KOPT-K1 (cell line): ENCODE measurements at regions not wholly inside any gene's neighbourhood (a gene's known extent, or its start where the extent isn't known, plus 50 kb on each side); places are given as distances from the start of the nearest gene placed in this dataset.

Source experiments
- H3K27ac ChIP-seq: fragments of 200-600 bp; sonication (generic); 2 replicates; pipeline ENCODE4 v1.5.1; 2016; ENCODE audit warnings: antibody characterized with exemption, mild to moderate bottlenecking, low read depth, low read length; ENCODE audit not compliant: poor library complexity, severe bottlenecking
- H3K36me3 ChIP-seq: fragments of 200-600 bp; sonication (generic); 2 replicates; pipeline ENCODE4 v1.5.1; 2017; ENCODE audit warnings: antibody characterized with exemption, mild to moderate bottlenecking, low read length, moderate library complexity; ENCODE audit not compliant: insufficient read depth
- H3K9me3 ChIP-seq: fragments of 200-600 bp; sonication (generic); 2 replicates; pipeline ENCODE4 v1.5.1; 2017; ENCODE audit warnings: antibody characterized with exemption, low read length, mild to moderate bottlenecking; ENCODE audit not compliant: insufficient read depth, poor library complexity, severe bottlenecking

DNA sequence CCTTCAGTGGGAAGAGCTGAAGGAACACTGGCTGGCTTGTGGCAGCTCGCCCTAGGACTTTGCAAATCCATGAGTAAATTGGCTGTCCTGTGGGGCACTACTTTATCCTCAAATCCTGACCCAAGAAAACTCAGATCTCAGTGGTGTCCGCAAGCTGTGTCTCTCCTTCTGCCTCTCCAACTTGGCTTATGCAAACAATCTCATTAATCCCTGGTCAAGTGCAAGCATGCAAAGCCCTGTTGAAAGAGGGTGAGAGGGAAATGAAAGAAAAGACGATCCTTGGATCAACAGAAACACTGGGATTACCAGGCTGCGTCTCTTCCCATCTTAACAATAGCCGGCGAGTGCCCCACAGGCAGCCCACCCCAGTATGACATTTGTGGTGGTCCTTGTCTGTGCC is 901.6 kb downstream of the BCL11B start:
- Histone ChIP-seq H3K36me3 (no peaks in the 10 kb centered on the region), H3K27ac (no peak overlapping the region), H3K9me3 (peaks cover 47% of the 10 kb centered on the region)

GRCh38 chr14:98371141-98371540 is 900.9 kb downstream of the BCL11B start:
- H3K36me3 ChIP-seq: no peaks in the 10 kb centered on the region
- peaks cover 44% of the 10 kb centered on the region for H3K9me3 ChIP-seq
- H3K27ac ChIP-seq: no peak overlapping the region

DNA sequence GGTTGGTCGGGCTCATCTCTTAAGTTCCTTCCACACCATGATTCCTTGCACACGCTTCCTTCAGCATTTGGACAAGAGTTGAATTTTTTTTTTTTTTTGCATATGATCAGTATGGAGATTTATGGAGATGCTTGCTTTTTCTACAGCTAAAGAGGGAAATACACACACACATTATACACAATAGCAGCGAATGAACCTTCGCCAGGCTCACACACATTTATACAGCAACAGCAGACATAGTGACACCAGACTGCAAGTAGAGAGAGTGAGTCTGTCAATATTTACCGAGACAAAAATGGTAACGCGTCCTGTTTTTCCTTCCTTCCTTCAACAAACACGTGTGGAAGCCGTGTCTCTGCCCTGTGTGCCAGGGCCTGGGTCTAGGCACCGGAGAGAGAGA is 897.9 kb downstream of the BCL11B start:
- Histone ChIP-seq H3K27ac (no peak overlapping the region), H3K36me3 (no peaks in the 10 kb centered on the region), H3K9me3 (peaks cover 25% of the 10 kb centered on the region)

DNA sequence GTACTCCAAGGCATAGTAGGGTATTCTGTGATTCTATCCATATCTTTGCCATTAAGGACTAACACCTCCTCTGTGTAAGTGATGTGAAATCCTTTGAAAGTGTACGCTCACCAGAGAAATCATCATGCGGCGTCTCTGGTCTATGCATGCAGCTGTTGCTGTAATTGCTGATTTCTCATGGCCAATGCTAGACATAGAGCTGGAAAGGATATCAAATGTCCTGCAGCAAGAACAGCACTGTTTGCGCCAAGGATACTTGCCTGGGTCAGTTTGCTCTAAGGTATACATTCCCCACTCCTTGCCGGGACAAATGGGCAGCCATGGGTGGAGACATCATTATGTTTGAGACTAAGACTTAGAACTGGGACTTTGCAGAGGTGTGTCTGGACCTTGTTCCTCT is 896.4 kb downstream of the BCL11B start:
- Histone ChIP-seq H3K36me3 (no peaks in the 10 kb centered on the region), H3K27ac (no peak overlapping the region), H3K9me3 (peaks cover 11% of the 10 kb centered on the region)

DNA sequence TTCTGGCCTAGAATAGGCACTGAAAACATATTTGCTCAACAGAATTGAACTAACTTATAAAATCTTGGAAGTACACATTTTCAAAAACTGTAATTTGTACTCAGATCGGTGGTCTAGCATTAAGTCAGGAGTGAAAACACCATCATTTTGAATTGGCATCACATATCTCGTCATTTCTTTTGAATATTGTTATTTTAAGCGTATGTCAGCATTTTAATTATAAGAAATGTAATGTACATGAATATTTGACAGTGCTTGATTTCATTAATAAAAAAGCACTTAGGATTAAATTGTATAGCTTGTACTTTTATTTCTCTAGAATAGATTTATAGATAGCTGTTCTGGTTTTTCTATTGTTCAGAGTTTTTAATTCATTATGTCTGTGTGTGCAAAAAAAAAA is 892.2 kb downstream of the BCL11B start:
- no peak overlapping the region for H3K27ac ChIP-seq
- H3K36me3 ChIP-seq: no peaks in the 10 kb centered on the region
- peaks cover 29% of the 10 kb centered on the region for H3K9me3 ChIP-seq

DNA sequence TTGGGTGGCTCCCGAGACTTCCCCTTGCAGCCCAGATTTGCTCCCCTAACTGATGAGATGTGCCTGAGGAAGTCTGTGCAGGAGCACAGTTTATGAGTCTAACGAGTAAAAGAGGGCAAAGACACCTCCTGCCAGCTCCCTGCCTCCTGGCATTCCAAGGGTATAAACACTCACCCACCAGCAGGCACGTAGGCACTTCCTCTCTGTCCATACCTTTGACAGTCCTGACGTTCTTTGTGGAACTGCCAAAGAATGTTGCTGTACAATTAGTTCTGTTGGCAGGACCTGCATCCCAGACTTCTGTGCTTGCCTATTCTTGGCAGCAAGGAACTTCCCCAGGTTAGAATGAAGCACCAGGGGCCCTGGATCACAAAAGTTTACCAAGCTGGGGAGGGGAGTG is 889.3 kb downstream of the BCL11B start:
- Histone ChIP-seq H3K27ac (no peak overlapping the region), H3K36me3 (no peaks in the 10 kb centered on the region), H3K9me3 (peaks cover 48% of the 10 kb centered on the region)

- no peak overlapping the region for H3K27ac ChIP-seq
- H3K9me3 ChIP-seq: peaks cover 38% of the 10 kb centered on the region
- no peaks in the 10 kb centered on the region for H3K36me3 ChIP-seq
These were observed 886.1 kb downstream of the BCL11B start for GRCh38 chr14:98385851-98386250.

DNA sequence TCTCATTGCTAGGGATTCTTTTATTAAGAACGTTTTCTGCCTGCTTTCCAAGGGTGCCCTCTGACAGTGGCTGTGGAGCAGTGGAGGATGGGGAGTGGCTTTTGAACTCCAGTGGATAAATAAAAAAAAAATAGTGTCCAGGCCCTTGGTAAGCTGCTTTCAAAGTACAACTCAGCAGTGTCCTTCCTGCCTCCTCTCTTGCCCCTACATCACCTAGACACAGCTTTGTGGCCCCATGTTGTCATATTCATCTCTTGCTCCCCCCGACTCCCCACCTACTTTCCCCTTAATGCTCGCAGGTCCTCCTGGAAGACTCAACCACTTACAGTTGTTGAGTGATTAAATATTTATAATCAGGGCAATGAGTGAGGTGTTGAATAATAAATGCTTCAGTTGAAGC is 880.9 kb downstream of the BCL11B start:
- H3K27ac ChIP-seq: no peak overlapping the region
- peaks cover 15% of the 10 kb centered on the region for H3K9me3 ChIP-seq
- H3K36me3 ChIP-seq: no peaks in the 10 kb centered on the region

- no peaks in the 10 kb centered on the region for H3K36me3 ChIP-seq
- peaks cover 8% of the 10 kb centered on the region for H3K9me3 ChIP-seq
- no peak overlapping the region for H3K27ac ChIP-seq
These were observed 878.5 kb downstream of the BCL11B start for GRCh38 chr14:98393527-98393926.

DNA sequence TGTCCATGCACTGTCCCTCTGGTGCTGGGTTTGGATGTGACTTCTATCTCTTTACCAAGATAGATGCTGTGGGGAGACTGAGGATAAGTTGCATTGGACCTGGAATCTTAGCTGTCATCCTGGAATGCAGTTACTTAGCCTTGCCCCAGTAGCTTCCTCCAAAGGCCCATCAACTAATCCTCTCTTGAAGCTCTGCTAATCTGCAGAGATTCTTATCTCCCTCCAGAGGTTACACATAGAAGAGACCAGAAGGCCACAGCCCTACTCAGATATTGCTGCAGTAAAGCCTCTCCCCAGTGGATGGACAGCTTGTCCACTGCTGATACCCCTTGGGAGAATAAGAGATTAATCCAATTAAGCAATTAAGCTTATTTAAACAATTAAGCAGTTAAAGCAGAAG is 867.2 kb downstream of the BCL11B start:
- no peaks in the 10 kb centered on the region for H3K36me3 ChIP-seq
- H3K27ac ChIP-seq: no peak overlapping the region
- H3K9me3 ChIP-seq: no peaks in the 10 kb centered on the region

- H3K27ac ChIP-seq: peak overlapping the region; percentile 61
- no peaks in the 10 kb centered on the region for H3K36me3 ChIP-seq
- no peaks in the 10 kb centered on the region for H3K9me3 ChIP-seq
These were observed 863.9 kb downstream of the BCL11B start for GRCh38 chr14:98408024-98408555.

- H3K27ac ChIP-seq: peak overlapping the region; percentile 61
- H3K9me3 ChIP-seq: no peaks in the 10 kb centered on the region
- no peaks in the 10 kb centered on the region for H3K36me3 ChIP-seq
These were observed 863.3 kb downstream of the BCL11B start for GRCh38 chr14:98408713-98409112.

GRCh38 chr14:98411154-98411553 is 860.8 kb downstream of the BCL11B start:
- Histone ChIP-seq H3K9me3 (no peaks in the 10 kb centered on the region), H3K27ac (no peak overlapping the region)

GRCh38 chr14:98412431-98412830 is 859.6 kb downstream of the BCL11B start:
- H3K9me3 ChIP-seq: no peaks in the 10 kb centered on the region
- no peaks in the 10 kb centered on the region for H3K36me3 ChIP-seq
- no peak overlapping the region for H3K27ac ChIP-seq

More at GRCh38 chr14:98411154-98411553, 860.8 kb downstream of the BCL11B start:
- H3K36me3 ChIP-seq: no peaks in the 10 kb centered on the region

GRCh38 chr14:98415766-98416165 is 856.2 kb downstream of the BCL11B start:
- Histone ChIP-seq H3K9me3 (no peaks in the 10 kb centered on the region), H3K36me3 (no peaks in the 10 kb centered on the region), H3K27ac (no peak overlapping the region)

DNA sequence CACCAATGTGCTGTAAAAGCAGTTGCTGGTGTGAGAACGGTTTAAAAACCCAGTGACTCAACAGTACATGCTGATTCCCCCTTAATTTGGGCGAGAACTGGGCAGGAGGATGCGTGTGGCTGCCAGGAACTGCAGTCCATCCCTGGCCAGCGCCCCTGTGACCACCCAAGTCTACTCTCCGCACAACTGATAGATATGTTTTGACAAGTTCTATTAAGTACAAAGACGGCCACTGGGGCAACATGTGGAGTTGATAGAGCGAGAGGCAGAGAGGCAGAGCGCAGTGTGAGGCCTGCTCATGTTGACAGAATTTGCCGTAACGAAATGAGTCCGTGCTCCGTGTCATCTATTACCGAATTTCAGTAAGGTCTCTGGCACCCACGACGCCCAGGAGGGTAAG is 855.0 kb downstream of the BCL11B start:
- Histone ChIP-seq H3K36me3 (no peaks in the 10 kb centered on the region), H3K27ac (no peak overlapping the region), H3K9me3 (no peaks in the 10 kb centered on the region)
